HepG2 (cell line): ENCODE measurements at regions not wholly inside any gene's neighbourhood (a gene's known extent, or its start where the extent isn't known, plus 50 kb on each side); places are given as distances from the start of the nearest gene placed in this dataset.

Source experiments
- ATAC-seq: fragments of 200-7000 bp; cut with Tn5 transposase; 3 replicates; pipeline ENCODE4 v1.9.1; 2020; ENCODE audit warnings: mild to moderate bottlenecking, moderate library complexity
- BruUV-seq: library from RNA; stranded (reverse); fragments of 400-500 nt; replicated peaks from 2 replicates; lab custom pipeline; 2021; lab: Mats Ljungman, UMichigan
- CTCF ChIA-PET: fragments of 300-600 bp; formaldehyde crosslinking; extraction: SDS; loops from one replicate; lab custom pipeline; 2021; ENCODE audit warnings: low total read pairs, inconsistent platforms, low intra/inter-chr PET ratio; lab: Yijun Ruan, JAX
- POLR2A ChIA-PET: fragments of 350-600 bp; sonication (Branson Sonifier 250); formaldehyde crosslinking; loops from one replicate; lab custom pipeline; 2020; ENCODE audit warnings: antibody characterized with exemption, inconsistent platforms; lab: Yijun Ruan, JAX
- DNase-seq: peaks from one replicate; pipeline ENCODE4 v3.0.0-alpha.2; 2015; ENCODE audit warnings: low spot score
- FAIRE-seq: peaks from 3 replicates; lab custom pipeline; 2011; peaks lifted over from hg19 to GRCh38; lab: Jason Lieb, UNC
- H2AFZ ChIP-seq: one replicate; pipeline ENCODE4 v1.6.1; 2011; ENCODE audit warnings: low read length, inconsistent platforms
- H3K27ac ChIP-seq: fragments of 300-600 bp; 3 replicates; pipeline ENCODE4 v1.8.0; 2011; ENCODE audit warnings: mixed run types, mild to moderate bottlenecking, mixed read lengths, low read length, inconsistent platforms; ENCODE audit not compliant: insufficient read depth; ENCODE audit errors: extremely low read length
- H3K27me3 ChIP-seq, 2 experiments: fragments of 200-600 bp in 1 of 2; 2 replicates in 1 of 2; 3 replicates in 1 of 2; pipeline versions ENCODE4 v1.6.0 to v1.8.0; 2011; ENCODE audit warnings: low read length in 2 of 2, mild to moderate bottlenecking in 2 of 2, moderate library complexity in 2 of 2, inconsistent platforms in 1 of 2; ENCODE audit not compliant: insufficient read depth in 2 of 2, control insufficient read depth in 1 of 2
- H3K36me3 ChIP-seq, 2 experiments: fragments of 200-600 bp in 1 of 2; replicated peaks in 1 of 2; 2 replicates in 1 of 2; 3 replicates in 1 of 2; pipeline versions ENCODE4 v1.5.1 to v1.8.0; 2011; ENCODE audit warnings: low read length in 2 of 2, inconsistent platforms in 1 of 2; ENCODE audit not compliant: insufficient read depth in 2 of 2, control insufficient read depth in 1 of 2
- H3K4me1 ChIP-seq: 2 replicates; pipeline ENCODE4 v1.5.1; 2012; ENCODE audit warnings: low read length, inconsistent platforms; ENCODE audit not compliant: insufficient read depth
- H3K4me2 ChIP-seq: 2 replicates; pipeline ENCODE4 v1.6.0; 2011; ENCODE audit warnings: low read depth, low read length, inconsistent platforms
- H3K4me3 ChIP-seq, 3 experiments: fragments of 200-600 bp in 1 of 3; sonication (generic), shearing (Covaris generic) in 1 of 3; replicated peaks in 1 of 3; 2 replicates each; pipeline ENCODE4 v1.5.1; 2011 to 2016; ENCODE audit warnings: low read length in 3 of 3, inconsistent platforms in 2 of 3, low read depth in 2 of 3, mild to moderate bottlenecking in 2 of 3, control low read depth in 1 of 3, mixed read lengths in 1 of 3; ENCODE audit not compliant: insufficient read depth in 1 of 3
- H3K79me2 ChIP-seq: one replicate; pipeline ENCODE4 v1.6.1; 2011; ENCODE audit warnings: low read length, inconsistent platforms; ENCODE audit not compliant: insufficient read depth
- H3K9ac ChIP-seq: 2 replicates; pipeline ENCODE4 v1.6.0; 2011; ENCODE audit warnings: mild to moderate bottlenecking, low read depth, low read length, inconsistent platforms; ENCODE audit not compliant: insufficient read depth
- H3K9me3 ChIP-seq: 2 replicates; pipeline ENCODE4 v1.5.1; 2012; ENCODE audit warnings: mild to moderate bottlenecking, low read length
- H4K20me1 ChIP-seq: 2 replicates; pipeline ENCODE4 v1.6.0; 2011; ENCODE audit warnings: inconsistent platforms, mild to moderate bottlenecking, low read length, moderate library complexity; ENCODE audit not compliant: insufficient read depth
- FOXO1 ChIP-seq: sonication (generic); formaldehyde crosslinking; IDR thresholded peaks from 2 replicates; pipeline ENCODE4 v1.4.0; 2020; ENCODE audit warnings: missing genetic modification reagents
- MAFK ChIP-seq, 2 experiments: IDR thresholded peaks in 1 of 2; conservative IDR thresholded peaks in 1 of 2; 2 replicates each; pipeline ENCODE4 v1.6.1; 2011; ENCODE audit warnings: improper control_type of control experiment in 2 of 2, low read length in 2 of 2
- MED8 ChIP-seq: sonication (generic); formaldehyde crosslinking; IDR thresholded peaks from 2 replicates; pipeline ENCODE4 v1.8.1; 2023; ENCODE audit warnings: mild to moderate bottlenecking, missing genetic modification reagents; ENCODE audit not compliant: insufficient replicate concordance
- MIXL1 ChIP-seq: IDR thresholded peaks from 2 replicates; pipeline ENCODE4 v1.6.1; 2016
- NR1H2 ChIP-seq: sonication (generic); formaldehyde crosslinking; IDR thresholded peaks from 2 replicates; pipeline ENCODE4 v1.8.1; 2022; ENCODE audit warnings: low read depth, missing genetic modification reagents, borderline replicate concordance
- ZNF749 ChIP-seq: sonication (generic); formaldehyde crosslinking; IDR thresholded peaks from 2 replicates; pipeline ENCODE4 v1.8.0; 2022; ENCODE audit warnings: mild to moderate bottlenecking, missing genetic modification reagents, moderate library complexity, borderline replicate concordance
- WGBS: methylation state at CpG from one replicate; pipeline ENCODE4 v1.1.6; 2017; ENCODE audit warnings: low lambda C conversion rate; 5-methylcytosine and 5-hydroxymethylcytosine counted together
- in situ Hi-C: cut with HindIII; loops from 2 replicates; pipeline ENCODE4 v1.10.0; 2017; ENCODE audit warnings: low pct_unique_long_range_greater_than_20kb; ENCODE audit not compliant: extremely low pct_ligation_motif_present
- intact Hi-C: fragments of 100-400 bp; cut with micrococcal nuclease; formaldehyde crosslinking; loops from one replicate; pipeline ENCODE4 v1.10.0; 2022; ENCODE audit not compliant: unreplicated experiment
- TF ChIP-seq, protein P1 (sequence below): sonication (generic); formaldehyde crosslinking; IDR thresholded peaks from 2 replicates; pipeline ENCODE4 v1.5.0; 2020; ENCODE audit warnings: mild to moderate bottlenecking, missing genetic modification reagents
- TF ChIP-seq, protein P2 (sequence below): IDR thresholded peaks from 2 replicates; pipeline ENCODE4 v1.6.1; 2016; ENCODE audit warnings: missing compliant biosample characterization, missing genetic modification reagents, borderline replicate concordance
- TF ChIP-seq, protein P3 (sequence below): sonication (generic); formaldehyde crosslinking; conservative IDR thresholded peaks from 2 replicates; pipeline ENCODE4 v1.4.0; 2020; ENCODE audit warnings: missing genetic modification reagents
- TF ChIP-seq, protein P4 (sequence below): sonication (generic); formaldehyde crosslinking; IDR thresholded peaks from 2 replicates; pipeline ENCODE4 v1.4.0; 2020; ENCODE audit warnings: missing genetic modification reagents, borderline replicate concordance
- TF ChIP-seq, protein P5 (sequence below): IDR thresholded peaks from 2 replicates; pipeline ENCODE4 v1.6.1; 2016; ENCODE audit warnings: control low read depth

DNA sequence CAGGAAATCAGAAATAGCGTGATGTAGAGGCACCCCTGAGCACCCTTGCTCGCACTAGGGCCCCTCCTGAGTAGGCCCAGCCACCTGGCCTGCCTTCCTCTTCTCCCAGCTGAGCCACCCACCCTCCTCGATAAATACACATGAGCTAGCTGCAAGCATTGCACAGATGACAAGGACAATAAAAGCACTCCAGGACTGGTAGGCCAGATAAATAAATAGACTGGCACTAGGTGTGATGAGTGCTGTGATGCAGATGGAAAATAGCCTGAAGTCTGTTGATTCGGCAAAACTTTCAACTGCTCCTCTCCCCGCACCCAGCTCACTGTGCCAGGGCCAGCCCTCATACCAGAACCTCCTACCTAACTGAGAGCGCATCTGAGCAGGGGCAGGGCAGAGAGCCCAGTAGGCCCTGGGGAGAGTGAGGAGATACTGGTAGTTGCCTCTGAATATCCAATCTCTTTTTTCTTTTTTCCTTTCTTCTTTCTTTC, 54.5 kb upstream of the GPI start:
- Histone ChIP-seq H3K36me3 (peaks cover 0 to 3% of the 10 kb centered on the region in 2 experiments; a peak in 3 of 5 replicates), H4K20me1 (no peaks in the 10 kb centered on the region), H3K79me2 (peaks cover 3% of the 10 kb centered on the region), H2AFZ (no peak overlapping the region), H3K27me3 (no peaks in the 10 kb centered on the region), H3K4me1 (peaks cover 27% of the 10 kb centered on the region), H3K27ac (no peak overlapping the region), H3K4me3 (no peak overlapping the region), H3K4me2 (no peak overlapping the region), H3K9me3 (no peaks in the 10 kb centered on the region), H3K9ac (no peak overlapping the region)
- DNase-seq (no peak), ATAC-seq (no peak), FAIRE-seq (no peak)
- ChIA-PET CTCF (no interaction called here), POLR2A (no interaction called here)
- TF ChIP-seq ZNF749 (no peak), MAFK (conservative IDR thresholded peaks at IDR 0.05 in 1 of 2, IDR thresholded peaks at IDR 0.05 in 1 of 2; ENCODE audit: low read length in 2 of 2) (no peak), FOXO1 (no peak), NR1H2 (CRISPR knock-in tag) (no peak), MIXL1 (CRISPR knock-in tag) (no peak), MED8 (no peak)
- TF ChIP-seq, protein P1, sequence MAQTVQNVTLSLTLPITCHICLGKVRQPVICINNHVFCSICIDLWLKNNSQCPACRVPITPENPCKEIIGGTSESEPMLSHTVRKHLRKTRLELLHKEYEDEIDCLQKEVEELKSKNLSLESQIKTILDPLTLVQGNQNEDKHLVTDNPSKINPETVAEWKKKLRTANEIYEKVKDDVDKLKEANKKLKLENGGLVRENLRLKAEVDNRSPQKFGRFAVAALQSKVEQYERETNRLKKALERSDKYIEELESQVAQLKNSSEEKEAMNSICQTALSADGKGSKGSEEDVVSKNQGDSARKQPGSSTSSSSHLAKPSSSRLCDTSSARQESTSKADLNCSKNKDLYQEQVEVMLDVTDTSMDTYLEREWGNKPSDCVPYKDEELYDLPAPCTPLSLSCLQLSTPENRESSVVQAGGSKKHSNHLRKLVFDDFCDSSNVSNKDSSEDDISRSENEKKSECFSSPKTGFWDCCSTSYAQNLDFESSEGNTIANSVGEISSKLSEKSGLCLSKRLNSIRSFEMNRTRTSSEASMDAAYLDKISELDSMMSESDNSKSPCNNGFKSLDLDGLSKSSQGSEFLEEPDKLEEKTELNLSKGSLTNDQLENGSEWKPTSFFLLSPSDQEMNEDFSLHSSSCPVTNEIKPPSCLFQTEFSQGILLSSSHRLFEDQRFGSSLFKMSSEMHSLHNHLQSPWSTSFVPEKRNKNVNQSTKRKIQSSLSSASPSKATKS (CRISPR knock-in tag), result no peak
- TF ChIP-seq, protein P2, sequence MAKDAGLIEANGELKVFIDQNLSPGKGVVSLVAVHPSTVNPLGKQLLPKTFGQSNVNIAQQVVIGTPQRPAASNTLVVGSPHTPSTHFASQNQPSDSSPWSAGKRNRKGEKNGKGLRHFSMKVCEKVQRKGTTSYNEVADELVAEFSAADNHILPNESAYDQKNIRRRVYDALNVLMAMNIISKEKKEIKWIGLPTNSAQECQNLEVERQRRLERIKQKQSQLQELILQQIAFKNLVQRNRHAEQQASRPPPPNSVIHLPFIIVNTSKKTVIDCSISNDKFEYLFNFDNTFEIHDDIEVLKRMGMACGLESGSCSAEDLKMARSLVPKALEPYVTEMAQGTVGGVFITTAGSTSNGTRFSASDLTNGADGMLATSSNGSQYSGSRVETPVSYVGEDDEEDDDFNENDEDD, result no peak
- TF ChIP-seq, protein P3, sequence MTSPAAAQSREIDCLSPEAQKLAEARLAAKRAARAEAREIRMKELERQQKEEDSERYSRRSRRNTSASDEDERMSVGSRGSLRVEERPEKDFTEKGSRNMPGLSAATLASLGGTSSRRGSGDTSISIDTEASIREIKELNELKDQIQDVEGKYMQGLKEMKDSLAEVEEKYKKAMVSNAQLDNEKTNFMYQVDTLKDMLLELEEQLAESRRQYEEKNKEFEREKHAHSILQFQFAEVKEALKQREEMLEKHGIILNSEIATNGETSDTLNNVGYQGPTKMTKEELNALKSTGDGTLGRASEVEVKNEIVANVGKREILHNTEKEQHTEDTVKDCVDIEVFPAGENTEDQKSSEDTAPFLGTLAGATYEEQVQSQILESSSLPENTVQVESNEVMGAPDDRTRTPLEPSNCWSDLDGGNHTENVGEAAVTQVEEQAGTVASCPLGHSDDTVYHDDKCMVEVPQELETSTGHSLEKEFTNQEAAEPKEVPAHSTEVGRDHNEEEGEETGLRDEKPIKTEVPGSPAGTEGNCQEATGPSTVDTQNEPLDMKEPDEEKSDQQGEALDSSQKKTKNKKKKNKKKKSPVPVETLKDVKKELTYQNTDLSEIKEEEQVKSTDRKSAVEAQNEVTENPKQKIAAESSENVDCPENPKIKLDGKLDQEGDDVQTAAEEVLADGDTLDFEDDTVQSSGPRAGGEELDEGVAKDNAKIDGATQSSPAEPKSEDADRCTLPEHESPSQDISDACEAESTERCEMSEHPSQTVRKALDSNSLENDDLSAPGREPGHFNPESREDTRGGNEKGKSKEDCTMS (CRISPR knock-in tag), result no peak
- TF ChIP-seq, protein P4, sequence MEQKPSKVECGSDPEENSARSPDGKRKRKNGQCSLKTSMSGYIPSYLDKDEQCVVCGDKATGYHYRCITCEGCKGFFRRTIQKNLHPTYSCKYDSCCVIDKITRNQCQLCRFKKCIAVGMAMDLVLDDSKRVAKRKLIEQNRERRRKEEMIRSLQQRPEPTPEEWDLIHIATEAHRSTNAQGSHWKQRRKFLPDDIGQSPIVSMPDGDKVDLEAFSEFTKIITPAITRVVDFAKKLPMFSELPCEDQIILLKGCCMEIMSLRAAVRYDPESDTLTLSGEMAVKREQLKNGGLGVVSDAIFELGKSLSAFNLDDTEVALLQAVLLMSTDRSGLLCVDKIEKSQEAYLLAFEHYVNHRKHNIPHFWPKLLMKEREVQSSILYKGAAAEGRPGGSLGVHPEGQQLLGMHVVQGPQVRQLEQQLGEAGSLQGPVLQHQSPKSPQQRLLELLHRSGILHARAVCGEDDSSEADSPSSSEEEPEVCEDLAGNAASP (CRISPR knock-in tag), result no peak
- TF ChIP-seq, protein P5, sequence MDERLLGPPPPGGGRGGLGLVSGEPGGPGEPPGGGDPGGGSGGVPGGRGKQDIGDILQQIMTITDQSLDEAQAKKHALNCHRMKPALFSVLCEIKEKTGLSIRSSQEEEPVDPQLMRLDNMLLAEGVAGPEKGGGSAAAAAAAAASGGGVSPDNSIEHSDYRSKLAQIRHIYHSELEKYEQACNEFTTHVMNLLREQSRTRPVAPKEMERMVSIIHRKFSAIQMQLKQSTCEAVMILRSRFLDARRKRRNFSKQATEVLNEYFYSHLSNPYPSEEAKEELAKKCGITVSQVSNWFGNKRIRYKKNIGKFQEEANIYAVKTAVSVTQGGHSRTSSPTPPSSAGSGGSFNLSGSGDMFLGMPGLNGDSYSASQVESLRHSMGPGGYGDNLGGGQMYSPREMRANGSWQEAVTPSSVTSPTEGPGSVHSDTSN, result no peak
- intact Hi-C loops, result no loop called here
- 87% methylated on average over 5 of the region's 6 CpGs for WGBS
- in situ Hi-C loops, result no loop called here
- BruUV-seq, result no TSS peak
